NK-92 treated with Interleukin-12 subunit alpha and Interleukin-12 subunit beta, amount 100 ng/mL, for 24 hours (cell line): ENCODE measurements at regions not wholly inside any gene's neighbourhood (a gene's known extent, or its start where the extent isn't known, plus 50 kb on each side); places are given as distances from the start of the nearest gene placed in this dataset.

Experiments
- DNase-seq: peaks from one replicate; lab custom pipeline; 2025; lab: John Stamatoyannopoulos, UW

DNA sequence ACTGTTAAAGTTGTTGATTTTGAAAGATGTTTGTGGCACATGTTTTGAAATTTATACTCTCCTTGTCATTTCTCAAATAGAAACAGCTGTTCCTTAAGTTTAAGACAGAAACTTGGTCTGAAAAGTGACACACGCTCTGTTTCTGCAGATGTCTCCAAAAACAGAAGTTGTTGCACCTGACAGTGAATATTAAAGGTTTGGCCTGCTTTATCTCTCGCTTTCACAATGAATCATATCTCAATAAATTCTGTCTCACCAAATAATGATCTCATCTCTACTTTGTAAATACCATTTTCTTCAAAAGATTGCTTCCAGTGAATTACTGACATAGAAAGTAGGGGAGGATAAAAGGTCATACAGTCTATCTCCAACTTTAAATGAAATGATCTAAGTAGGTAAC lies 294.9 kb upstream of the SYT4 start:
- no peak for DNase-seq

DNA sequence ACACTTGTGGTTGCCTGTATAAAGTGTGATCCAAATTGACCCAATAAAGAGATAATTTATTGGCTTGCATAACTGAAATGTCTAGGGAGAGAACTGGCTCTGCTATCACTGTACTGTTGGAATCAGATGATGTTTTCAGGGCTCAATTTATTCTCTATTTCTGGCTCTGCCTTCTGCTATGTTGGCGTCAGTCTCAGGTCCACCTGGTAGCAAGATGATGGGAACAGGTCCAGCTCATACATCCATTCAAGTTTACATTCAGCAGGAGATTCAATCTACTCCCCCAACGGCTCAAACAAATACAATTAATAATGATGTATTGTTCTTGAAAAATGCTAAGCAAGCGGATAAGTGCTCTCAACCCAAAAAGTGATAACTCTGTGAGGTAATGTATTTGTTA lies 297.7 kb upstream of the SYT4 start:
- DNase-seq = no peak

DNA sequence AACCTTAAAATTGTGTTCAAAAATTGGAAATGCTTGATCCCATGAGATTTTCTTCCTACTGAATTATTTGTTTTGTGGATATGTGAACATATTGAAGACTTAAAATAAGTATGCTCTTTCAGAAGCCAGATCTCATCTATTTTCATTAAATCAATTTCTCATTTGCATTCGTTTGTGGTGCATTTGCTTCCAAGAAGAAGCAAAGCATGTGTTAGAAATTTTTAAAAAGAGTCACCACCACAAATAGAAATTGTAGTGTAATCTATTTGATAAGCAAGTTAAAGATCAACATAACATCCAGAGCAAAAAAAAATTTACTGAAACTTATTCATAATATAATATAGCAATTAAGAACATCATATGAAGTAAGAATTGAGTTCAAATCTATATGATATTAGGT lies 300.9 kb upstream of the SYT4 start:
- no peak for DNase-seq

DNA sequence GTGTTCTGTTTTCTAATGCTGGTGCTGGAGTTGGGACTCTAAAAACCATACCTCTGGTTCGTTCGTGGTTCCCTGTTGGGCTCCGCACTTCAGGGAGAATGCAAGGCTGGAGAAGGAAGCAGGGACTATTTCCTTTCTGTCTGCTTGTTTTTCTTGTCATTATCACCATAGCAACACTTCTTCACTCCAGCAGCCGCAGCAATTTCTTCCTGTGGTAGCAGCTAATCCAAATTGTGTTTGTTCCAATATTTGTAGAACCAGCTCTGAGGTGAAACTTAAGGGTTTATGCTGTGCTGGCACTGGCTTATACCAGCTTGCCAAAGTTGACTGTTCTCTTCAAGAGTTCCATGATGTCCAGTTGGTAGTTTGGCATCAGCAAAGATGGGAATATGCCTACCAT lies 301.4 kb upstream of the SYT4 start:
- DNase-seq = no peak

DNA sequence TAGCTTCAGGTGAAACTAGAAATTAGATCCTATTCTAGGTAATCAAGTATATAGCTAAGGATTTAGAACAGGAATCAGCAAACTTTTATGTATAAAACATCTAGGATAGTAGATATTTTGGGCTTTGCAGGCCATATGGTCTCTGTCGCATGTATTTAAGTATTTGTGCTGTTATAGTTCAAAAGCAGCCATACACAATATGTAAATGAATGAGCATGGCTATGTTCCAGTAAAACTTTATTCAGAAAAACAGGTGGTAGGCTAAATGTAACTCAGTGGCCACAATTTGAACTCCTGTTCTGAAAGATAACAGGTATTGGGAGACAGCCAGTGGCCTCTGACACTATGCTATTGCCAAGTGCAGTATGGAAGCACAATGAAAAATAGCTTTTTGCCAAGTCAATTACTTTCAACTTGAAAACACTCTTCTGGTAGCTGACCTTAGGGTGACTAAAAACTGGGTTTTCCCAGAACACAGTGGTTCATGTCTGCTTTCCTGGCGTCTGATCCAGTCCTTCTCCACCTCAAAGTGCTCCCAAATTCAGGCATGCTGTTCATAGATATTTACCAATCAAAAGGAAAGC lies 304.7 kb upstream of the SYT4 start:
- no peak for DNase-seq

DNA sequence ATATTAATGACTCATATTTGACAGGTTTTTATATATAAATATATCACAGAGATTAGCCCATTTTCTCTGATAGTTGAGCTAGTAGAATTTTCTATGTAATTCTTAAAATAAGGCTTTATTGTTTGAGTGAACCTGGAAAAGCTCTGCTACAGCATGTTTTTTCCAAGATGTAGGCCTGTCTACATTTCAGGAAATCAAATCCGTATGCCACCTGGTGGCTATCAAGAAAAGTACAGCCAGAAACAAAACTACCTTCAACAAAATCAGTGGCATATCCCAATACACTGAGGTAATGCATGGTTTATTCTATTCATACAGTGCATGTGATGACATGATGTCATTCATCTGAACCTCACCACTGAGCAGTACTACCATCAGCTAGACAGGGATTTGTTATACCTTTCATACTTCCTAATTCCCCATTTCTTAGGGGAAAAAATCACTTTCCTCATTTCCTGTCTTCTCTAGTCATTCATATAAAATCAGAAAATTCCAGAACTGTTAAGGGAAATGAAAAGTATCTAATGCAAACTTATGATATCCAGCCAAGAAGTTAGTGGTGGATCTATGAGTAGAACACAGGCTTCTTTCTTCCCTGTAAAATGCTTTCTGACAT lies 310.4 kb upstream of the SYT4 start:
- no peak for DNase-seq

DNA sequence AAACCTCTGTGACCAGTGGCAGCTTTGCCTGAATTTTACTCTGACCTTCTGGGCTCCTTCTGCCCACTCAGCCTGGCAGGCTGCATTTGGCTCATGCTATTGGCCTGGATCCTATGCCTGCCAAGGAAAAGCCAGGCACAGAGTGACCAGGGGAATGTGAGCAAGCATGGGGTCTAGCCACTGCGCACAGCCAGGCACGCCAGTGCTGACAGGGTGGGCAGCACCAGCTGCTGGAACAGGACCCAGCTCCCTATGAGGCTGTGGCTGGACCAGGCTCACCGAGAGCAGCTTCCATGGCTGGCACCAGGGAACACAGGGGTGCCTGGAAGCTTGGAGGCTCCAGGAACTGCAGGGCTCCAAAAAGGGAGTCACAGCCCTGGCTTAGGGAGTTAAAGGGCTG lies 311.5 kb upstream of the SYT4 start:
- no peak for DNase-seq

DNA sequence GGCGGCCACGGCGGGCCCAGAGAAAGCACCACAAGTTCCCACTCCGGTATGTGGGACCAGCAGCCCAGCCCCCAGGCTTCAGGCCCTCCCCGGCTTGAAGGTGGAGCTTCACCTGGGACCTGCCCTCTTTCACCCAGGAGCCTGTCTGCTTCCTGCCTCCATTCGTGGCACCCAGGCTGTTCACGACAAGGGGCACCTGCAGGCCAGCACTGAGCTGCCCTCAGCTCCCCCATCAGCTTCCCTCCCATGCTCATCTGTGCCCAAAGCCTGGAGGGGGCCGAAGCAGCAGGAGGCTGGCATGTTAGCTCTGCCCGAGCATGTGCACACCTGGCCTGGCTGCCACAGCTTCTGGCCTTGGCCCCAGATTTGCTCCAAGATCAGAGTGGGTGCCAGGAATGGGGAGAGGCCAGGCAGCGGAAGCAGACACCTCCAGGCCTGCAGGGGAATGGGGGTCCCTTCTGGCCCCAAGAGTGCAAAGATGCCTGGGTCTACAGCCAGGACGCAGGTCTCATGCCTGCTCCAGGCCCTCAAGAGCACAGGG lies 312.4 kb upstream of the SYT4 start:
- DNase-seq = no peak

DNA sequence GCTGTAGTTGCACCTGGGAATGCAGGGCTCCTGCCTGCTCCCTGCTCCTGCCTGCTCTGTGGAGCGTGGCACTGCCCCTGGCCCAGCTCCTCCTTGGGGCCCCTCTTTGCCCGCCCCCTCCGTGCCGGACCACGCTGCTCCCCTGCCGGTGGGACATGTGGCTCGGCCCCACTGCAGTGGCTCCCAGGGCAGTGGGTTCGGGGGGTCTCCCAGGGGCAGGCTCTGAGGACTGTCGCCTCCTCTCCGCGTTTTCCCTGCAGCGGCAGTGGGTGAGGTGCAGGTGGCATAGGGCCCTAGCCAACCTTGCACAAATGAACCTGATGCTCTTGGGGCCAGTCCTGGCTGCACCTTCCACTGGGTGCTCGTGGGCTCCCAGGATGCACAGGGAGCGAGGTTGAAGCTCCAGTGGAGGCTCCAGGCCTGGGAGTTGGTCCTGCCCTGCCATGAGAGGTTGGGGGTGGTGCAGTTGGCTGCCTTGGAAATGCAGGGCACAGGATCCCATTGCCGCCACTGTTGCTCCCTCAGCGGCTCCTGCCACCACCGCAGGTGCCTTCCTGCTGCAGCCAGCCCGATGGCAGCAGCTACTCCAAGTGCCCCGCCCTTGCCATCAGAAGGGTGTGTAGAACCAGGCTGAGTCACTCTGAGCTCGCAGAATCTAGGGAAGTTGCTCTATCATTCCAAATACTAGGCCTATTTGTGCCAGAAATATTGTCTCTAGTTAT lies 313.1 kb upstream of the SYT4 start:
- DNase-seq = no peak

DNA sequence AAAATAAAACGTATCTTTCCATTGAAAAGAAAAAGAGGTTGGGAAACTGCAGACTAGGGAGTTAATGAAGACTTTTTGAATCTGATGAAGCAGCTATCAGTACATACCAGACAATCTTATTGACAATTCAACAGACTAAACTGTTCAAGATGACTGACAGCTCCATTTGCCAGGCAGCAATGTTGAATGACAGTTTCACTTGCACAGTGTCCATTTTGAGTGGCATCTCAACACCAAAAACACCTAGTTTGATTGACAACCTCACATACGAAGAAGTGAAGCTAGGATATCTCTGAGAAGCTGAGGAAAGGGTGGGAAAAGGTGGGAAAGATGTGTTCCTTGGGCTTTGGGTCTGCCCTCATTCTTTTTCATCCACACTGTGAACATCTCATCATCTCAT lies 315.0 kb upstream of the SYT4 start:
- no peak for DNase-seq

DNA sequence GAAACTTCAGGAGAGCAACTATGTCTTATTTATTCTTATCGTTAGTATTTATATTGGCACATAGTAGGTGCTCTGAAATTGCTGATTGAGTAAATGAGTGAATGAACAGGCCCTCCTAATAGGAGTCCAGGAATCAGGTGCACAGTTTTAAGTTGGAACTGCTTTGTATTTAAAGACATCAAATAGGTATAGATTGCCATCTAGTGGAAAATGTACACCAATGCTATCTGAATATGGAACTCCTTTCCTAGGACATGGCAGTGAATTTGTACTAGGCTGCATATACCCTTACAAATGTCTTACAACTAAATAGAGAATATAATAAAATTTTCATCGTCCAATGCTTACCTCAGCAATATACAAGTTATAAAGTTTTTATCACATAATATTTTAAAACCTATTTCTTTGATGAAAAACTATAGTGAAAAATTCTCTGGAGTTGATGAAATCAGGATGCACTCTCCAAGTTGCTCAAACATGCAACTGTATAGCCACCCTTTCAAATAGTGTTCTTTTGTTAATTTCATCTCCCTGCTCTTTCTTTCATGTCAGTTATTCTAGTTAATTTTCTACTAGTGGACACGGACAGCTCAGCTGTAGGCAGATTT lies 318.9 kb upstream of the SYT4 start:
- no peak for DNase-seq

DNA sequence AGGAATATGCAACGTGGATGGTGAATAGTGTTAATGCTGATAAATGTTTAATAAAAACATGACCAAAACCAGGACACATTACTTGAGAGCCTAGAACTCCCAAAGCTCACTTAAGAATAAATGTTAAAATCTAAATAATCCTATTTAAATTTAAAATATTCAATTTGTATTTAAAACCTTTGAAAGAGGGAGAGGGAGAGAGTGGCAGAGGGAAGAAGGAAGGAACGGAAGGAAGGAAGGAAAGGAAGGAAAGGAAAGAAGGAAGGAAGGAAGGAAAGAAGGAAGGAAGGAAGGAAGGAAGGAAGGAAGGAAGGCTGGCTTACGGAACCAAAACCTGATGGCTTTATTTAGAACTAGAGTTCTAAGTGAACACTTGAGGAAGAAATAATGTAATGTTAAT lies 324.1 kb upstream of the SYT4 start:
- DNase-seq = no peak

DNA sequence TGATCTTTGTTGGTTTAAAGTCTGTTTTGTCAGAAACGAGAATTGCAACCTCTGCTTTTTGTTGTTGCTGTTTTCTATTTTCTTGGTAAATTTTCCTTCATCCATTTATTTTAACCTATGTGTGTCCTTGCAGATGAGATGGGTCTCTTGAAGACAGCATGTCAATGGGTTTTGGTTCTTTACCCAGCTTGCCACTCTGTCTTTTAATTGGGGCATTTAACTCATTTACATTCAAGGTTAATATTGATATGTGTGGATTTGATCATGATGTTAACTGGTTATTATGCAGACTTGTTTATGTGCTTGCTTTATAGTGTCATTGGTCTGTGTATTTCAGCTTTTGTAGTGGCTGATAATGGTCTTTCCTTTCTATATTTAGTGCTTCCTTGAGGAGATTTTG lies 327.9 kb upstream of the SYT4 start:
- DNase-seq = no peak

DNA sequence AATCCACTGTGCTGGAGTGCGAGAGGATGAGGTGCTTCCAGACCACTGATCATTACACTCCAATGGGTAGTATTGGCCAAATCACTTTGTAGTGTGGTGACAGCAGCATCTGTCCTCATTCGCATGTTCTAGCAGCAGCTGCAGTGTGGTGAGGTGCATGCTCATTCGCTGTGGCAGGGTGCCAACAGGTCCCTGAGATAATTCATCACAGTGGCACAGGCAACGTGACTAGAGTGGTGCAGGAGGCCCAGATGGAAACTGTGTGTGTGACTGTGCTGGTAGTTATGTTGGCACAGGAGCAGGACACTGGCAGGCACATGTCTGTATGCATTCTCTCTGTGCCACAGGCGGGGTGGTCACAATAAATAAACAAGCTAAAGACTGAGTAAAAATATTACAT lies 329.5 kb upstream of the SYT4 start:
- DNase-seq = no peak

DNA sequence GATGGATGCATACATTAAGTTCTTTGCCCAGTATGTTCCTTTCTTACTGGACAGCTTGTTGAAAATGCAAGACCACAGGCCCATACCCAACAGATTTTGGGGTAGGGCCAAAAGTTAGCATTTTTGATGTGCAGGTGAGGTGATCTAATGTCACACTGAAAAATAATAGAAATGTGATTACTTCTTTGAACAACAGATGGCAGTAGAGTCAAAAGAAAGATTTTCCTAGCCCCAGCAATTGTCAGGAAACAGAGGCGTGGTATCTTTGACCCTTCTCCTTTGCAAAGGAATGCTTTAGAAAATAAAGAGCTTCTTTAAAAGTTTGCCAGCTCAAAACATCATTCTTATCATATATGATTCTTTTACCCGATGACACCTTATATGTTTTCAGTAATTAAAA lies 343.6 kb upstream of the SYT4 start:
- no peak for DNase-seq

DNA sequence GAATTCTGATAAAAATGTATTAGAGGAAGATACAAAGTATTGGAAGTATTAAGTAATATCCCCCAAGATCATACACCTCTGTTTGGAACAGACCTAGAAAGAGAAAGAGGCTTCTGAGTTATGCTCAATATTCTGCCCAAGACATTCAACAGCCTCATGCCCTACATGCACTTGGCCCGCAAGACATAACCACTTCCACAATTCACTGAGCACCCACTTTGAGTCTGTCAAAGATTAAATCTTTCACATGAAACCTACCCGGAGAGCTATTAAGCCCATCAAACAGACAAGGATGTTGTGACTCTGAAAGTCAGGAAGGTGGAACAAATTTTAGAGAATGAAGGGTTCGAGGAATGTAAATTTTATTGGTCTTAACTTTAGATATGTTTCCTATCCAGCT lies 344.7 kb upstream of the SYT4 start:
- DNase-seq = no peak

DNA sequence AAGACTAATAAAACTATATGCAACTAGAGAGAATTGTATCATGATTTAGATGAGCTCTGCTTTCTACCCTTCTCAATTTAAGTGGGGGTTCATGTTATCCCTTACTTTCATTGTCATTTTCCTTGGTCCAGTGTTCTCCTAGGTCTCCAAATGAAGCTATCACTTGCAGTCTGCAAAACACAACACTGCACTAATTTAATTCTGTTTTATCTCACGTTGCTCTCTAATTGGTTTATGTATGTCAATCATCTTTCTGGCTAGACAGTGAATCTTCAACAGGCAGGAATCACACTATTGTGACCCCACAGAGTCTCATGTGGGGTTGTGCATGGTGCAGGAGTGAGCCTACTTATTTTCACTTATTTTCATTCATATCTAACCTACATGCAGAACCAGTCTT lies 348.3 kb upstream of the SYT4 start:
- no peak for DNase-seq

DNA sequence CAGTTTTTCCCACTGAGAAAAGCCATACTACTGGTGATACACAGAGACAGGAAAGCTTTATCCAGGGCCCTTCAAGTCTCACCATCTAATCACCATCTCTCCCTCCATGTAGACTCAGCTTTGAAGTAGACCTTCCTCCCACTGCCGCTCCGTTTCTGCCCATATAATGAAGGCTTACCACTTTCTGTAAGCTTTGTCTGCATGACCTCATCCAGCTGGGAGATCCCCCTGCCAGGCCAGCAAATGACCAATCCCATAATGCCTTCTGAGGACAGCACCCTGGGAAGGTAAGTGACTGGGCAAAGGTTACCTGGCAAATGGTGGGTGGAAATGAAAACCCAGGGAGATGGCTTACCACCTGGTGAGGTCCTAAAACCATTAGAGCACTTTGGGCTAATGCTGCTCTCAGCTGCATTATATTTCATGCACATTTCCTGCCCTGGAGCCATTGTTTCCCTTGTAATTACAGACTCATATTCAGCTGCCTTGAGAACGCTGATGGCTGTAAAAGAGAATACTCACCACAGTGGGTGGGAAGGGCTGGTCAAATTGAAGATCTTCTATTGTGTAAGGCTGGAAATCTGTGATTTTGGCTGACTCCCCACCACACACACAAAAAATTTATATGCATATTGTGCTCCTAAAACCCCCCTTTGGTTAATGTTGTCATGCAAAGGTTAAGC lies 350.7 kb upstream of the SYT4 start:
- no peak for DNase-seq

DNA sequence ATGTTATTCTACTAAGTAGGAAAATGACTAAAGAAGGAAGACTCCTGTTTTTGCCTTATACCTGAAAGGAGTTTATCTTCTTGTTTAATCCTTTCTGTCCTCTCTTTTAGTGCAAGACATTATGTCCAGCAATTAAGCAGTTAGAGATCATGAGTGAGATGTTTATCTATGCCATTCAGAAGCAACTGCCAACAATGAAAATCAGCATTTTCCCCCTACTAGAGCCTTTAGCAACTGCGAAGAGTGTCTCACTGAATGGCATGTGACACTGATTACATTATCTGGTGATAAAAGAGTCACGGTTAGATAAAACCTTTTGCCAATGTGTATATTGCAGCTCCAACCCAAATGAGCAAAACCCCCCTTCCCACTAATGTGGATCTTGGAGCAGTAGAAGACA lies 357.7 kb upstream of the SYT4 start:
- no peak for DNase-seq

DNA sequence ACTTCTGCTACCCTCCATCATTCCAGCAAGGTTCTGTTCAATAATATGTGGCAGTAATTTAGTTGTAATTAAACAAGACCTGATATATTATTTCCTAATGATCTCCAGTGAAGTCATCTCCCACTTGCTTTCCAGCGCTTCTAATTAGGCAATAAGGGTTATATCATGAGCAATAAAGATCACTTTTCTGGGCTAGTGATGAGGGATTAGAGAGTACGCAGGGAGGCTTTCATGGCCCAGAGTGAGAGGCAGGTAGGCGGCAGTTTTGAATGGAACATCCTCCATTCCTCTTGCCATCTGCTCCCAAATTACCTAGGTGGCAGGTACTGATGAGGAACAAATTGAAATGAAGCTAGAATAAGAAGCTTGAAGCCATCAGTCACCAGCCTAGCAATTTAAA lies 358.1 kb upstream of the SYT4 start:
- no peak for DNase-seq

DNA sequence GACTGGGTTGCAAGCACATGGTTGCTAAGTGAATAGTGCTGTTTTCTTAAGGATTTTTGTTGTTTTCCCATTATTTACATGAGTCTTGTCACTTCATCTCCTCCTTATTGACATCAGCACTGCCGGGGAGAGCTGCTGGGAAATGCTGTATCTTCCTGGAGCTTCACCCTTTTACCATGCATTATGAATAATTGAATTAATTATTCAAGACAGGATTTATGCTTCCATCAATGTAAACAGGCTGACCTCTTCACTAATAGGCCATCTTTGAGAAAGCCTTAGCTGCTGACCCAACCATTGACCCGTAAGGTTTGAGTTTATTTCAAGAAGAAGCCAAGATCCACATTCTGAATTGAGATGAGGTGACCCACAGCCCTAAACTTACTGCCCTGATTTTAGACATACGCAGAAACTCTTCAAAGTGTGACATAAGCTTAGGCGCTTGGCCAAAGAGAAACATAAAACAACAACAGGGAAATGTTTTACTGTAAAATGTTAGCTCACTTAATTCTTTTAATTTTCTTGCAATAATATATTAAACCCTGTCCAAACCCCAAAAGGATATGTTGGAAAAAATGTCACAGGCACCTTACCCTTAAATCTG lies 365.5 kb upstream of the SYT4 start:
- DNase-seq = no peak

DNA sequence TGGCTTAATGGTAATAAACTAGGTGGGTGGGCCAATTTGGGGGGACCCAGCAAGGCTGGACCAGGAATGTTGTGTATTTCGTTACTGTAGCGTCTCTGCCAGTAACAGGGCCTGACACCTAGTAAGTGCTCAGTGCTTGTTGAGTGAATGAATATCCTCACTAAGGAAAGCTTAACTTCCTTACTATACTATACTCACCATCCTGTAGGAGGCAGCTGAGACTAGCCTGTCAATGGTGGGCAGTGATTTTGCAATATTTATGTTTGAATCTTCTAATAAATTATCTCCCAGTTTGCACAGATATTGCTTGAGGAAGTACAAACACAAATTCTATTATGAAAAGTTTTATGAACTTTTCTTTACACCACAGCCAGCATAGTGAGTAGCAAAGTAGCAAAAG lies 370.7 kb upstream of the SYT4 start:
- DNase-seq = no peak
